ENCODE measurements at regions not wholly inside any gene's neighbourhood (a gene's known extent, or its start where the extent isn't known, plus 50 kb on each side); places are given as distances from the start of the nearest gene placed in this dataset.

- WGBS, 3 donors: 78 to 91% (median 86%) methylated on average over 6 of the region's 6 CpGs
- Histone ChIP-seq H3K9me3 (ENCODE audit: control insufficient read depth in 2 of 2, insufficient read depth in 1 of 2, low read depth in 1 of 2, low read length in 1 of 2) (no peaks in the 10 kb centered on the region), H3K36me3 (ENCODE audit: control insufficient read depth in 3 of 3, insufficient read depth in 2 of 3, low read depth in 1 of 3, low read length in 3 of 3) (no peaks in the 10 kb centered on the region), H3K27ac (ENCODE audit: low read depth in 1 of 3, low read length in 2 of 3) (no peak overlapping the region), H3K4me1 (ENCODE audit: control insufficient read depth in 3 of 3, insufficient read depth in 2 of 3, low read depth in 1 of 3, low read length in 2 of 3) (no peaks in the 10 kb centered on the region), H3K27me3 (ENCODE audit: control insufficient read depth in 3 of 3, insufficient read depth in 3 of 3, low read length in 3 of 3) (no peaks in the 10 kb centered on the region), H3K4me3 (ENCODE audit: low read depth in 1 of 3, low read length in 3 of 3) (no peak overlapping the region)
- FAIRE-seq (no peak), DNase-seq (no peak)
Measured at GRCh38 chr3:170752571-170753155, 117.3 kb downstream of the RPL22L1 start.

- no peaks in the 10 kb centered on the region for H3K9me3 ChIP-seq (ENCODE audit: control insufficient read depth in 2 of 2, insufficient read depth in 1 of 2, low read depth in 1 of 2, low read length in 1 of 2)
- H3K36me3 ChIP-seq (ENCODE audit: control insufficient read depth in 3 of 3, insufficient read depth in 2 of 3, low read depth in 1 of 3, low read length in 3 of 3): no peaks in the 10 kb centered on the region
- no peak overlapping the region for H3K27ac ChIP-seq (ENCODE audit: low read depth in 1 of 3, low read length in 2 of 3)
- no peaks in the 10 kb centered on the region for H3K4me1 ChIP-seq (ENCODE audit: control insufficient read depth in 3 of 3, insufficient read depth in 2 of 3, low read depth in 1 of 3, low read length in 2 of 3)
- FAIRE-seq (no peak), DNase-seq (no peak)
- H3K4me3 ChIP-seq (ENCODE audit: low read depth in 1 of 3, low read length in 3 of 3): no peak overlapping the region
- H3K27me3 ChIP-seq (ENCODE audit: control insufficient read depth in 3 of 3, insufficient read depth in 3 of 3, low read length in 3 of 3): no peaks in the 10 kb centered on the region
Measured at GRCh38 chr3:170751899-170752293, 118.1 kb downstream of the RPL22L1 start.

GRCh38 chr3:170751083-170751898 is 118.7 kb downstream of the RPL22L1 start:
- no peaks in the 10 kb centered on the region for H3K36me3 ChIP-seq (ENCODE audit: control insufficient read depth in 3 of 3, insufficient read depth in 2 of 3, low read depth in 1 of 3, low read length in 3 of 3)
- DNase-seq (no peak), FAIRE-seq (no peak)
- H3K27ac ChIP-seq (ENCODE audit: low read depth in 1 of 3, low read length in 2 of 3): no peak overlapping the region
- no peak overlapping the region for H3K4me3 ChIP-seq (ENCODE audit: low read depth in 1 of 3, low read length in 3 of 3)
- WGBS, 3 donors: 50 to 56% (median 56%) methylated on average over 3 of the region's 3 CpGs
- no peaks in the 10 kb centered on the region for H3K9me3 ChIP-seq (ENCODE audit: control insufficient read depth in 2 of 2, insufficient read depth in 1 of 2, low read depth in 1 of 2, low read length in 1 of 2)
- H3K27me3 ChIP-seq (ENCODE audit: control insufficient read depth in 3 of 3, insufficient read depth in 3 of 3, low read length in 3 of 3): no peaks in the 10 kb centered on the region
- H3K4me1 ChIP-seq (ENCODE audit: control insufficient read depth in 3 of 3, insufficient read depth in 2 of 3, low read depth in 1 of 3, low read length in 2 of 3): no peaks in the 10 kb centered on the region

- no peak for DNase-seq
- Histone ChIP-seq H3K36me3 (ENCODE audit: control insufficient read depth in 3 of 3, insufficient read depth in 2 of 3, low read depth in 1 of 3, low read length in 3 of 3) (no peaks in the 10 kb centered on the region), H3K4me1 (ENCODE audit: control insufficient read depth in 3 of 3, insufficient read depth in 2 of 3, low read depth in 1 of 3, low read length in 2 of 3) (no peaks in the 10 kb centered on the region), H3K27me3 (ENCODE audit: control insufficient read depth in 3 of 3, insufficient read depth in 3 of 3, low read length in 3 of 3) (no peaks in the 10 kb centered on the region), H3K27ac (ENCODE audit: low read depth in 1 of 3, low read length in 2 of 3) (no peak overlapping the region), H3K4me3 (ENCODE audit: low read depth in 1 of 3, low read length in 3 of 3) (no peak overlapping the region), H3K9me3 (ENCODE audit: control insufficient read depth in 2 of 2, insufficient read depth in 1 of 2, low read depth in 1 of 2, low read length in 1 of 2) (no peaks in the 10 kb centered on the region)
- WGBS, 3 donors: 87 to 96% (median 92%) methylated on average over 2 of the region's 2 CpGs
- FAIRE-seq: no peak
Measured at GRCh38 chr3:170750478-170750830, 119.5 kb downstream of the RPL22L1 start.

GRCh38 chr3:170749765-170750477 is 120.1 kb downstream of the RPL22L1 start:
- Histone ChIP-seq H3K27ac (ENCODE audit: low read depth in 1 of 3, low read length in 2 of 3) (no peak overlapping the region), H3K9me3 (ENCODE audit: control insufficient read depth in 2 of 2, insufficient read depth in 1 of 2, low read depth in 1 of 2, low read length in 1 of 2) (no peaks in the 10 kb centered on the region), H3K4me3 (ENCODE audit: low read depth in 1 of 3, low read length in 3 of 3) (no peak overlapping the region), H3K36me3 (ENCODE audit: control insufficient read depth in 3 of 3, insufficient read depth in 2 of 3, low read depth in 1 of 3, low read length in 3 of 3) (no peaks in the 10 kb centered on the region), H3K4me1 (ENCODE audit: control insufficient read depth in 3 of 3, insufficient read depth in 2 of 3, low read depth in 1 of 3, low read length in 2 of 3) (no peaks in the 10 kb centered on the region), H3K27me3 (ENCODE audit: control insufficient read depth in 3 of 3, insufficient read depth in 3 of 3, low read length in 3 of 3) (no peaks in the 10 kb centered on the region)
- no peak for DNase-seq
- no peak for FAIRE-seq

- Histone ChIP-seq H3K9me3 (ENCODE audit: control insufficient read depth in 2 of 2, insufficient read depth in 1 of 2, low read depth in 1 of 2, low read length in 1 of 2) (no peaks in the 10 kb centered on the region), H3K27ac (ENCODE audit: low read depth in 1 of 3, low read length in 2 of 3) (no peak overlapping the region), H3K4me1 (ENCODE audit: control insufficient read depth in 3 of 3, insufficient read depth in 2 of 3, low read depth in 1 of 3, low read length in 2 of 3) (no peaks in the 10 kb centered on the region), H3K36me3 (ENCODE audit: control insufficient read depth in 3 of 3, insufficient read depth in 2 of 3, low read depth in 1 of 3, low read length in 3 of 3) (no peaks in the 10 kb centered on the region), H3K27me3 (ENCODE audit: control insufficient read depth in 3 of 3, insufficient read depth in 3 of 3, low read length in 3 of 3) (no peaks in the 10 kb centered on the region), H3K4me3 (ENCODE audit: low read depth in 1 of 3, low read length in 3 of 3) (no peak overlapping the region)
- no peak for DNase-seq
- FAIRE-seq: no peak
- WGBS, 3 donors: 85 to 100% (median 87%) methylated on average over 1 of the region's 1 CpG
Measured at GRCh38 chr3:170749185-170749584, 120.8 kb downstream of the RPL22L1 start.

- 86 to 90% (median 89%) methylated on average over 3 of the region's 3 CpGs for WGBS, 3 donors
- Histone ChIP-seq H3K27me3 (ENCODE audit: control insufficient read depth in 3 of 3, insufficient read depth in 3 of 3, low read length in 3 of 3) (no peaks in the 10 kb centered on the region), H3K4me3 (ENCODE audit: low read depth in 1 of 3, low read length in 3 of 3) (no peak overlapping the region), H3K9me3 (ENCODE audit: control insufficient read depth in 2 of 2, insufficient read depth in 1 of 2, low read depth in 1 of 2, low read length in 1 of 2) (no peaks in the 10 kb centered on the region), H3K4me1 (ENCODE audit: control insufficient read depth in 3 of 3, insufficient read depth in 2 of 3, low read depth in 1 of 3, low read length in 2 of 3) (no peaks in the 10 kb centered on the region), H3K36me3 (ENCODE audit: control insufficient read depth in 3 of 3, insufficient read depth in 2 of 3, low read depth in 1 of 3, low read length in 3 of 3) (no peaks in the 10 kb centered on the region), H3K27ac (ENCODE audit: low read depth in 1 of 3, low read length in 2 of 3) (no peak overlapping the region)
- DNase-seq (no peak), FAIRE-seq (no peak)
Measured at GRCh38 chr3:170746175-170746942, 123.6 kb downstream of the RPL22L1 start.

- no peaks in the 10 kb centered on the region for H3K4me1 ChIP-seq (ENCODE audit: control insufficient read depth in 3 of 3, insufficient read depth in 2 of 3, low read depth in 1 of 3, low read length in 2 of 3)
- DNase-seq (no peak), FAIRE-seq (no peak)
Measured at GRCh38 chr3:170745211-170745718, 124.7 kb downstream of the RPL22L1 start.

More at GRCh38 chr3:170745211-170745718, 124.7 kb downstream of the RPL22L1 start:
- H3K27ac ChIP-seq (ENCODE audit: low read depth in 1 of 3, low read length in 2 of 3): no peak overlapping the region
- no peaks in the 10 kb centered on the region for H3K9me3 ChIP-seq (ENCODE audit: control insufficient read depth in 2 of 2, insufficient read depth in 1 of 2, low read depth in 1 of 2, low read length in 1 of 2)
- H3K36me3 ChIP-seq (ENCODE audit: control insufficient read depth in 3 of 3, insufficient read depth in 2 of 3, low read depth in 1 of 3, low read length in 3 of 3): no peaks in the 10 kb centered on the region
- H3K4me3 ChIP-seq (ENCODE audit: low read depth in 1 of 3, low read length in 3 of 3): no peak overlapping the region
- no peaks in the 10 kb centered on the region for H3K27me3 ChIP-seq (ENCODE audit: control insufficient read depth in 3 of 3, insufficient read depth in 3 of 3, low read length in 3 of 3)

All from small intestine (tissue), 7 donors.